H9 (cell line): ENCODE measurements at regions not wholly inside any gene's neighbourhood (a gene's known extent, or its start where the extent isn't known, plus 50 kb on each side); places are given as distances from the start of the nearest gene placed in this dataset.

ENCODE experiments used
- DNase-seq: peaks from one replicate; pipeline ENCODE4 v3.0.0-alpha.2; 2017
- H2AFZ ChIP-seq: one replicate; pipeline ENCODE4 v1.6.1; 2013; ENCODE audit warnings: mild to moderate bottlenecking, low read length, control low read depth, moderate library complexity
- H2AK5ac ChIP-seq: 2 replicates; pipeline ENCODE4 v1.6.1; 2013; ENCODE audit warnings: low read length, control low read depth, mixed read lengths; ENCODE audit not compliant: insufficient read length
- H2BK120ac ChIP-seq: one replicate; pipeline ENCODE4 v1.6.1; 2013; ENCODE audit warnings: low read depth, mild to moderate bottlenecking, low read length, control low read depth, inconsistent platforms; ENCODE audit not compliant: poor library complexity, severe bottlenecking
- H2BK12ac ChIP-seq: 2 replicates; pipeline ENCODE4 v1.6.1; 2013; ENCODE audit warnings: low read length, control low read depth, mixed read lengths, low read depth; ENCODE audit not compliant: insufficient read length
- H2BK15ac ChIP-seq: 2 replicates; pipeline ENCODE4 v1.6.1; 2013; ENCODE audit warnings: low read depth, low read length, control low read depth
- H2BK20ac ChIP-seq: one replicate; pipeline ENCODE4 v1.6.1; 2013; ENCODE audit warnings: low read depth, mild to moderate bottlenecking, low read length, control low read depth, inconsistent platforms; ENCODE audit not compliant: poor library complexity, severe bottlenecking
- H2BK5ac ChIP-seq: 2 replicates; pipeline ENCODE4 v1.6.1; 2013; ENCODE audit warnings: low read length, control low read depth, mixed read lengths; ENCODE audit not compliant: insufficient read length
- H3K14ac ChIP-seq: 2 replicates; pipeline ENCODE4 v1.6.1; 2013; ENCODE audit warnings: low read length, control low read depth; ENCODE audit not compliant: insufficient read depth
- H3K18ac ChIP-seq: 2 replicates; pipeline ENCODE4 v1.6.1; 2013; ENCODE audit warnings: low read depth, mild to moderate bottlenecking, mixed read lengths, low read length, control low read depth; ENCODE audit not compliant: insufficient read length
- H3K23ac ChIP-seq: 2 replicates; pipeline ENCODE4 v1.6.1; 2013; ENCODE audit warnings: low read length, control low read depth, mixed read lengths, low read depth; ENCODE audit not compliant: insufficient read length
- H3K23me2 ChIP-seq: 2 replicates; pipeline ENCODE4 v1.6.1; 2013; ENCODE audit warnings: low read depth, mild to moderate bottlenecking, mixed read lengths, low read length, control low read depth; ENCODE audit not compliant: insufficient read length, poor library complexity, severe bottlenecking
- H3K27ac ChIP-seq: 2 replicates; pipeline ENCODE4 v1.5.1; 2013; ENCODE audit warnings: low read length, control low read depth, mixed read lengths, low read depth; ENCODE audit not compliant: insufficient read length
- H3K27me3 ChIP-seq: 2 replicates; pipeline ENCODE4 v1.6.1; 2013; ENCODE audit warnings: low read length, control low read depth, inconsistent platforms; ENCODE audit not compliant: insufficient read depth
- H3K4ac ChIP-seq: 2 replicates; pipeline ENCODE4 v1.6.1; 2013; ENCODE audit warnings: low read depth, mild to moderate bottlenecking, control low read depth, inconsistent platforms, low read length, moderate library complexity
- H3K4me1 ChIP-seq: 2 replicates; pipeline ENCODE4 v1.6.1; 2013; ENCODE audit warnings: low read length, control low read depth, inconsistent platforms; ENCODE audit not compliant: insufficient read depth
- H3K4me2 ChIP-seq: 2 replicates; pipeline ENCODE4 v1.6.1; 2013; ENCODE audit warnings: low read length, control low read depth, mixed read lengths; ENCODE audit not compliant: insufficient read length, insufficient read depth
- H3K56ac ChIP-seq: 2 replicates; pipeline ENCODE4 v1.6.1; 2013; ENCODE audit warnings: low read depth, mild to moderate bottlenecking, mixed read lengths, low read length, control low read depth; ENCODE audit not compliant: insufficient read length
- H3K79me1 ChIP-seq: 2 replicates; pipeline ENCODE4 v1.6.1; 2013; ENCODE audit warnings: low read depth, mild to moderate bottlenecking, moderate library complexity, low read length, control low read depth, inconsistent platforms; ENCODE audit not compliant: insufficient read depth, poor library complexity, severe bottlenecking
- H3K79me2 ChIP-seq: 2 replicates; pipeline ENCODE4 v1.6.1; 2013; ENCODE audit warnings: low read length, control low read depth, inconsistent platforms; ENCODE audit not compliant: insufficient read depth
- H3K9ac ChIP-seq: 2 replicates; pipeline ENCODE4 v1.6.1; 2013; ENCODE audit warnings: low read length, control low read depth, mixed read lengths; ENCODE audit not compliant: insufficient read length; ENCODE audit errors: extremely low read depth
- H3K9me3 ChIP-seq: one replicate; pipeline ENCODE4 v1.6.1; 2013; ENCODE audit warnings: low read depth, low read length, inconsistent platforms; ENCODE audit not compliant: control insufficient read depth
- H3T11ph ChIP-seq: one replicate; pipeline ENCODE4 v1.6.1; 2013; ENCODE audit warnings: mild to moderate bottlenecking, low read length, control low read depth, inconsistent platforms
- H4K20me1 ChIP-seq: one replicate; pipeline ENCODE4 v1.6.1; 2013; ENCODE audit not compliant: control insufficient read depth, insufficient read length, insufficient read depth
- H4K5ac ChIP-seq: 2 replicates; pipeline ENCODE4 v1.6.1; 2013; ENCODE audit warnings: low read depth, mild to moderate bottlenecking, mixed read lengths, low read length, control low read depth; ENCODE audit not compliant: insufficient read length
- H4K8ac ChIP-seq: replicated peaks from 2 replicates; pipeline ENCODE4 v1.6.1; 2013; ENCODE audit warnings: low read length, control low read depth, mixed read lengths, low read depth; ENCODE audit not compliant: insufficient read length
- H4K91ac ChIP-seq: 2 replicates; pipeline ENCODE4 v1.6.1; 2013; ENCODE audit warnings: low read depth, mild to moderate bottlenecking, moderate library complexity, mixed read lengths, low read length, control low read depth; ENCODE audit not compliant: insufficient read length
- H3K27ac Mint-ChIP-seq, 3 experiments: 2 replicates in 2 of 3; 3 replicates in 1 of 3; pipeline ENCODE4 v1.8.0; 2020 to 2021; ENCODE audit warnings: mixed read lengths in 3 of 3, mild to moderate bottlenecking in 1 of 3, moderate library complexity in 1 of 3
- H3K27me3 Mint-ChIP-seq: 2 replicates; pipeline ENCODE4 v1.8.0; 2021; ENCODE audit warnings: low read depth, mild to moderate bottlenecking, moderate library complexity, mixed read lengths
- H3K36me3 Mint-ChIP-seq, 3 experiments: 2 replicates in 2 of 3; 3 replicates in 1 of 3; pipeline ENCODE4 v1.8.0; 2020 to 2021; ENCODE audit warnings: low read depth in 3 of 3, mixed read lengths in 3 of 3; ENCODE audit not compliant: insufficient read depth in 1 of 3
- H3K4me1 Mint-ChIP-seq, 2 experiments: 2 replicates each; pipeline ENCODE4 v1.8.0; 2020; ENCODE audit warnings: mixed read lengths in 2 of 2
- H3K4me3 Mint-ChIP-seq, 2 experiments: 2 replicates in 1 of 2; 3 replicates in 1 of 2; pipeline ENCODE4 v1.8.0; 2020 to 2021; ENCODE audit warnings: mild to moderate bottlenecking in 2 of 2, mixed read lengths in 2 of 2, moderate library complexity in 1 of 2
- H3K9me3 Mint-ChIP-seq, 2 experiments: 2 replicates in 1 of 2; 3 replicates in 1 of 2; pipeline ENCODE4 v1.8.0; 2020; ENCODE audit warnings: mild to moderate bottlenecking in 2 of 2, mixed read lengths in 2 of 2, moderate library complexity in 1 of 2
- TF ChIP-seq, protein P1 (sequence below): fragments of 200-600 bp; sonication (generic); conservative IDR thresholded peaks from 3 replicates; pipeline ENCODE4 v1.8.0; 2021; ENCODE audit warnings: antibody characterized with exemption, mild to moderate bottlenecking

- Histone ChIP-seq H2BK15ac (no peak overlapping the region), H3K79me2 (no peaks in the 10 kb centered on the region), H3K9me3 (no peaks in the 10 kb centered on the region), H3K4ac (no peak overlapping the region), H2AFZ (no peak overlapping the region), H4K8ac (no peak overlapping the region), H2BK20ac (no peak overlapping the region), H3K23ac (no peak overlapping the region), H3K4me1 (peaks cover 2% of the 10 kb centered on the region; the same call in 1 of the 2 replicates), H3K14ac (no peak overlapping the region), H4K91ac (no peak overlapping the region), H4K20me1 (no peaks in the 10 kb centered on the region), H3K27me3 (no peaks in the 10 kb centered on the region), H2BK120ac (no peak overlapping the region), H3K27ac (no peak overlapping the region), H3K23me2 (no peaks in the 10 kb centered on the region), H3T11ph (no peak overlapping the region), H2BK12ac (no peak overlapping the region), H3K9ac (no peak overlapping the region), H3K79me1 (no peaks in the 10 kb centered on the region), H4K5ac (no peak overlapping the region), H3K56ac (no peak overlapping the region), H2BK5ac (no peak overlapping the region), H2AK5ac (no peak overlapping the region), H3K4me2 (no peak overlapping the region), H3K18ac (no peak overlapping the region)
- no peaks in the 10 kb centered on the region for H3K9me3 Mint-ChIP-seq
- TF ChIP-seq, protein P1, sequence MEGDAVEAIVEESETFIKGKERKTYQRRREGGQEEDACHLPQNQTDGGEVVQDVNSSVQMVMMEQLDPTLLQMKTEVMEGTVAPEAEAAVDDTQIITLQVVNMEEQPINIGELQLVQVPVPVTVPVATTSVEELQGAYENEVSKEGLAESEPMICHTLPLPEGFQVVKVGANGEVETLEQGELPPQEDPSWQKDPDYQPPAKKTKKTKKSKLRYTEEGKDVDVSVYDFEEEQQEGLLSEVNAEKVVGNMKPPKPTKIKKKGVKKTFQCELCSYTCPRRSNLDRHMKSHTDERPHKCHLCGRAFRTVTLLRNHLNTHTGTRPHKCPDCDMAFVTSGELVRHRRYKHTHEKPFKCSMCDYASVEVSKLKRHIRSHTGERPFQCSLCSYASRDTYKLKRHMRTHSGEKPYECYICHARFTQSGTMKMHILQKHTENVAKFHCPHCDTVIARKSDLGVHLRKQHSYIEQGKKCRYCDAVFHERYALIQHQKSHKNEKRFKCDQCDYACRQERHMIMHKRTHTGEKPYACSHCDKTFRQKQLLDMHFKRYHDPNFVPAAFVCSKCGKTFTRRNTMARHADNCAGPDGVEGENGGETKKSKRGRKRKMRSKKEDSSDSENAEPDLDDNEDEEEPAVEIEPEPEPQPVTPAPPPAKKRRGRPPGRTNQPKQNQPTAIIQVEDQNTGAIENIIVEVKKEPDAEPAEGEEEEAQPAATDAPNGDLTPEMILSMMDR = no peak
- no peaks in the 10 kb centered on the region for H3K36me3 Mint-ChIP-seq
- H3K27ac Mint-ChIP-seq = no peak overlapping the region
- H3K4me1 Mint-ChIP-seq = peaks cover 9 to 16% of the 10 kb centered on the region in 2 experiments
- no peaks in the 10 kb centered on the region for H3K27me3 Mint-ChIP-seq
- H3K4me3 Mint-ChIP-seq = no peak overlapping the region
- no peak for DNase-seq
Observed at GRCh38 chr14:51574009-51574408, 77.7 kb upstream of the FRMD6 start.
